ENCODE measurements at regions not wholly inside any gene's neighbourhood (a gene's known extent, or its start where the extent isn't known, plus 50 kb on each side); places are given as distances from the start of the nearest gene placed in this dataset.

- DNase-seq: no peak
Observed at GRCh38 chr14:32006263-32007110, 70.6 kb upstream of the ARHGAP5 start.

DNA sequence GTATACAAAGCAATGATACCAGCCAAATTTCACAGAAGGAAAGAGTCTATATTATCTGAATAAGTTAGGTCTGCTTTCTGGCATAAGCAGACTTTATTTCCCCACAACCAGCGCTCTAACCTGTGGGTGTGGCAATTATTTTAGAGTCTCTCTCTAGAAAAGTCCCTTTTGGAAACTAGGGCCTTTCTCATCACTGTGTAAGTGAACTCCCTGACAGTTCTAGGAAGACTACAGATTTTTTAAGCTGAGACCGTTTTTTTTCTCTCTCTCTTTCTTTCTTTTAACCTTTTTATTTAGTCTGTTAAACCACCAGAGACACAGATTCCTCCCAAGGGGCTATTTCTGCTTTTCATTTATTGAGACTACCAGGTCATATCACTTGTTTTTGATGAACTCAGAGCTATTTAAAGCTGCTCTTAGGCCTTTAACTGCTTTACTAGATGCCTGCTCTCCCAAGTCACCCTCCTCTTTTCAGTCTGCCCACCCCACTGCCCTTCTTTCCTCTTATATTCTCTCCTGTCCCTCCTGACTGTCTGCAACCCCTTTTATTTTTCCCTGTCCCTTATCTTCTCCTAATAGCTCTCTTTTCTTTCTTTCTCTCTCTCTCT is 69.2 kb upstream of the ARHGAP5 start:
- DNase-seq: no peak

GRCh38 chr14:32008602-32009193 is 68.4 kb upstream of the ARHGAP5 start:
- DNase-seq: no peak

- DNase-seq: no peak
Observed at GRCh38 chr14:32009221-32009975, 67.7 kb upstream of the ARHGAP5 start.

GRCh38 chr14:32009976-32010581 is 67.0 kb upstream of the ARHGAP5 start:
- no peak for DNase-seq

GRCh38 chr14:32010604-32011125 is 66.4 kb upstream of the ARHGAP5 start:
- DNase-seq: no peak

- DNase-seq: no peak
Observed at GRCh38 chr14:32011225-32011624, 65.9 kb upstream of the ARHGAP5 start.

GRCh38 chr14:32012062-32012461 is 65.0 kb upstream of the ARHGAP5 start:
- DNase-seq: no peak

GRCh38 chr14:32012571-32012970 is 64.5 kb upstream of the ARHGAP5 start:
- DNase-seq: no peak

GRCh38 chr14:32013083-32013482 is 64.0 kb upstream of the ARHGAP5 start:
- no peak for DNase-seq

GRCh38 chr14:32014057-32014456 is 63.0 kb upstream of the ARHGAP5 start:
- no peak for DNase-seq

- no peak for DNase-seq
Observed at GRCh38 chr14:32014498-32014897, 62.6 kb upstream of the ARHGAP5 start.

DNA sequence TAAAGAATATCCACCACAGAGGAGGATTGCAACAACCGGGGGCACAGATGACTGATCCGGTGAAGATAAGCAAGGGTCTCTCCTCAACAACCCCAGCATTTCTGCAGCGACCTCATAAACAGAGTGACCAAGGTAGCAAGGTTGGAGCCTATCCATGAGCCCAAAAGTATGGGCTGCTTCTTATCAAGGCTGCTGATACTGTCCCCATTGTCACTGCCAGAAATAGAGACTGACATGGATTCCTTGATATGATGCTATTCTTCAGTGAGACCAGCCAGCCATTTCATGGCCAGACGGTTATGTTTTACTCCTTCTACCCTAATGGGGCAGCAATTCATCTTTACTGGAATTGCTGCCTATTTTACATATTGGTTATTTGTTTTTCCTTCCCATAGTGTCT is 61.9 kb upstream of the ARHGAP5 start:
- DNase-seq: no peak

GRCh38 chr14:32017587-32017986 is 59.5 kb upstream of the ARHGAP5 start:
- no peak for DNase-seq

GRCh38 chr14:32018391-32019092 is 58.6 kb upstream of the ARHGAP5 start:
- no peak for DNase-seq

- no peak for DNase-seq
Observed at GRCh38 chr14:32019276-32019675, 57.8 kb upstream of the ARHGAP5 start.

GRCh38 chr14:32020882-32021281 is 56.2 kb upstream of the ARHGAP5 start:
- DNase-seq: no peak

DNA sequence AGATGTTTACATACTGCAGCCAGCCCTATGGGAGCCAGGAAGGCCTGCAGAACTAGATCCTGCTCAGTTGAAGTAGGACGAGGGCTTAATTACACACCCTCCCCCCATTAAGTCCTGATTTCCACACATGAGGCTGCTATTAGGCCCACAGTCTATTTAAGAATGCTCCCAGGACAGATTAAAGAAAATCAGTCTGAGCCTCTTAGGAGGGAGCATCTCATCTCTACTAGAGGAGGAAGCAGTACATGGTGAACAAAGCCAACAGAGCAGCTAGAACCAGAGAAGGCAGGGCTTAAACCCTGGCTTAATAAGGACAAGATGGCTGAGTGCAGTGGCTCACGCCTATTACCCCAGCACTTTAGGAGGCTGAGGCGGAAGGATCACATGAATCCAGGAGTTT is 55.8 kb upstream of the ARHGAP5 start:
- no peak for DNase-seq

DNA sequence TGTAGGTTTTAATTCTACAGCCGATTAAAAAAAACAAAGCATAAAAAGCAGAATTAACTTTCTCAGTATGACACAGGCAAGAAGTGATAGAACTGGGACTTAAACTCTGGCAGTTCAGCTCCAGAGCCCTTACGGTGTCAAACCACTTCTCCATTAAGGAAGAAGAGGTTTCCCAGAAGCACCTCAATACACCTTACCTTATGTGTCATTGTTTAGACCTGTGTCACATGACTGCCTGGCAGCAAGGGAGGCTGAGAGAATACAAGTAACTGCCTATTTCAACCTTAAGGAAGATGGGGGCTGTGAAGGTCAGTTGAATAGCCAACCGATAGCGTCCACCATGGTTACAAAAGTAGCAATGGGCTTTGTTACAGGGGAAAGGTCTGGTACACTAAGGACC is 54.6 kb upstream of the ARHGAP5 start:
- no peak for DNase-seq

DNA sequence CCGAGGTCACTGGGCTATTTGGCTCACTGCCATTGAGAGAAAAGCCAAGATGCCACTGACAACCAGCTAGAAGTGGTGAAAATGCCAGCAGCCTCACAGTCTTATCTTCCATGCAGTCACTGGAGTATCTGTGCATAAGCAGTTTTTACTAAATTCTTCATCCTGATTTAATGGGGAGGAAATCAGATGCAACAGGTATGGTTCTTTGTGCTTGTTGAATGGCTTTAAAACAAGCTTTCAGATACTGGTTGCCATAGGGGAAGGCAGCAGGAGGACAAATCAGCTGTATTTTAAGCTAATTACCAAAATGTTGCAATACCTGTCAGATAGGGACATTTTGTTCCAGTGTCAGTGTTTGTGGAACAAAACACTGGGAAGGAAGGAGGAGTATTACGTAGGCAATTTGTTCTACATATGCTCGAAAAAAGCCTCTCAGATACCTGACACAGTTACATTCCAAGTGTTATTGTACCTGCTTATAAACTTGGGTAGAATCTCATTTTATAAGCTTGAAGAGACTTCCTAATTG is 54.1 kb upstream of the ARHGAP5 start:
- DNase-seq: no peak

GRCh38 chr14:32023540-32023939 is 53.6 kb upstream of the ARHGAP5 start:
- DNase-seq: no peak

Measured in DMS79 (cell line).